CD14-positive monocyte (primary cell): ENCODE measurements at regions not wholly inside any gene's neighbourhood (a gene's known extent, or its start where the extent isn't known, plus 50 kb on each side); places are given as distances from the start of the nearest gene placed in this dataset.
"Not testable (repeated sequence)": the region's sequence is repeated elsewhere in the genome, so short reads cannot be mapped to it uniquely, and the experiment has no call there.

Experiments used
- DNase-seq, 3 donors: peaks; one replicate each; pipeline ENCODE4 v3.0.0-alpha.2; 2011 to 2022
- H2AFZ ChIP-seq: 2 replicates; pipeline ENCODE4 v1.6.0; 2012; ENCODE audit warnings: mild to moderate bottlenecking, low read depth, low read length, inconsistent platforms; ENCODE audit not compliant: insufficient read depth, poor library complexity, severe bottlenecking
- H3K27ac ChIP-seq, 2 donors: 1 replicate in 1 of 2; 2 replicates in 1 of 2; pipeline ENCODE4 v1.5.1; 2012 to 2013; ENCODE audit warnings: low read length in 2 of 2, control low read depth in 1 of 2, inconsistent platforms in 1 of 2, low read depth in 1 of 2, mild to moderate bottlenecking in 1 of 2
- H3K27me3 ChIP-seq, 2 donors: one replicate each; pipeline versions ENCODE4 v1.6.0 to v1.6.1; 2011 to 2013; ENCODE audit warnings: low read length in 2 of 2; ENCODE audit not compliant: control insufficient read depth in 2 of 2, insufficient read depth in 2 of 2
- H3K36me3 ChIP-seq, 2 donors: replicated peaks in 1 of 2; 1 replicate in 1 of 2; 2 replicates in 1 of 2; pipeline versions ENCODE4 v1.5.1 to v1.6.1; 2012 to 2013; ENCODE audit warnings: low read length in 2 of 2, control low read depth in 1 of 2, inconsistent platforms in 1 of 2, mild to moderate bottlenecking in 1 of 2; ENCODE audit not compliant: insufficient read depth in 2 of 2, control insufficient read depth in 1 of 2
- H3K4me1 ChIP-seq, 2 donors: 1 replicate in 1 of 2; 2 replicates in 1 of 2; pipeline versions ENCODE4 v1.5.1 to v1.6.1; 2012 to 2013; ENCODE audit warnings: low read length in 2 of 2, control low read depth in 1 of 2, inconsistent platforms in 1 of 2, mild to moderate bottlenecking in 1 of 2, moderate library complexity in 1 of 2; ENCODE audit not compliant: insufficient read depth in 2 of 2, control insufficient read depth in 1 of 2
- H3K4me2 ChIP-seq: replicated peaks from 2 replicates; pipeline ENCODE3; 2012; ENCODE audit warnings: low read length, moderate library complexity, mild to moderate bottlenecking; ENCODE audit not compliant: poor library complexity, severe bottlenecking; ENCODE audit errors: extremely low read depth
- H3K4me3 ChIP-seq, 3 experiments: fragments of 200-600 bp in 1 of 3; sonication (generic) in 1 of 3; replicated peaks in 1 of 3; 1 replicate in 2 of 3; 2 replicates in 1 of 3; pipeline ENCODE4 v1.5.1; 2011 to 2013; ENCODE audit warnings: low read length in 3 of 3, mild to moderate bottlenecking in 3 of 3, control low read depth in 2 of 3, low read depth in 2 of 3, inconsistent platforms in 1 of 3, moderate library complexity in 1 of 3
- H3K79me2 ChIP-seq: 2 replicates; pipeline ENCODE4 v1.6.0; 2012; ENCODE audit warnings: mild to moderate bottlenecking, control low read depth, inconsistent platforms, low read length, moderate library complexity; ENCODE audit not compliant: insufficient read depth
- H3K9ac ChIP-seq: 2 replicates; pipeline ENCODE4 v1.6.0; 2017; ENCODE audit warnings: low read length, mild to moderate bottlenecking; ENCODE audit not compliant: insufficient read depth, poor library complexity, severe bottlenecking
- H3K9me3 ChIP-seq, 2 donors: replicated peaks in 1 of 2; 1 replicate in 1 of 2; 2 replicates in 1 of 2; pipeline versions ENCODE4 v1.5.1 to v1.6.1; 2012 to 2013; ENCODE audit warnings: low read length in 2 of 2, control low read depth in 1 of 2; ENCODE audit not compliant: control insufficient read depth in 1 of 2, insufficient read depth in 1 of 2
- H4K20me1 ChIP-seq: 2 replicates; pipeline ENCODE4 v1.6.0; 2012; ENCODE audit warnings: mild to moderate bottlenecking, low read length, control low read depth, moderate library complexity; ENCODE audit not compliant: insufficient read depth
- H3K27ac Mint-ChIP-seq, 7 donors: one replicate each; pipeline ENCODE4 v1.8.0; 2020; ENCODE audit warnings: mild to moderate bottlenecking in 7 of 7, mixed read lengths in 7 of 7, moderate library complexity in 6 of 7, inconsistent platforms in 2 of 7
- H3K27me3 Mint-ChIP-seq, 3 donors: one replicate each; pipeline ENCODE4 v1.8.0; 2021 to 2022; ENCODE audit warnings: low read depth in 3 of 3, mild to moderate bottlenecking in 3 of 3, mixed read lengths in 3 of 3, moderate library complexity in 3 of 3, inconsistent platforms in 1 of 3
- H3K36me3 Mint-ChIP-seq, 2 donors: one replicate each; pipeline ENCODE4 v1.8.0; 2020; ENCODE audit warnings: mixed read lengths in 2 of 2, inconsistent platforms in 1 of 2, mild to moderate bottlenecking in 1 of 2
- H3K4me1 Mint-ChIP-seq: one replicate; pipeline ENCODE4 v1.8.0; 2020; ENCODE audit warnings: mild to moderate bottlenecking, mixed read lengths
- H3K4me3 Mint-ChIP-seq, 2 donors: one replicate each; pipeline ENCODE4 v1.8.0; 2020; ENCODE audit warnings: mild to moderate bottlenecking in 2 of 2, mixed read lengths in 2 of 2, moderate library complexity in 1 of 2
- H3K9me3 Mint-ChIP-seq, 7 donors: one replicate each; pipeline ENCODE4 v1.8.0; 2020 to 2022; ENCODE audit warnings: mixed read lengths in 7 of 7, mild to moderate bottlenecking in 6 of 7, moderate library complexity in 6 of 7, inconsistent platforms in 2 of 7
- WGBS: methylation state at CpG from one replicate; pipeline ENCODE4 v1.1.5; 2013; ENCODE audit warnings: missing lambda C conversion rate; ENCODE audit not compliant: insufficient coverage; 5-methylcytosine and 5-hydroxymethylcytosine counted together
- intact Hi-C, 2 donors: fragments of 100-400 bp; cut with micrococcal nuclease; formaldehyde crosslinking; loops; one replicate each; pipeline versions ENCODE4 v1.15.0 to v1.15.1; 2023
- TF ChIP-seq, protein P1 (sequence below): fragments of 200-600 bp; IDR thresholded peaks from one replicate; pipeline ENCODE4 v1.8.0; 2022; ENCODE audit warnings: antibody characterized with exemption, mild to moderate bottlenecking

DNA sequence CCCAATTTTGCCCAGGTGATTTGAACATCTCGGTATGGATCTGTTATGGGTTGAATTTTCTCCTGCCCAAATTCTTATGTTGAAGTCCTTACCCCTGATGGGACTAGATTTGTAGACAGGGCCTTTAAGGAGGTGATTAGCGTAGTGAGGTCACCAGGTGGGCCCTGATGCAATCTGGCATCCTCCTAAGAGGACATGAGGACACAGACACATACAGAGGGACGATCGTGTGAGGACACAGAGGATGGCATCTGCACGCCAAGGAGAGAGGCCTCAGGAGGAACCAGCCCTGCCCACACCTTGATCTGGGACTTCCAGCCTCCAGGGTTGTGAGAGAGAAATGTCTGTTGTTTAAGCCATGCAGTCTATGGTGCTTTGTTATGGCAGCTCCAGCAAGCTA is 79.8 kb upstream of the SAMD11 start:
- H3K36me3 ChIP-seq, intact Hi-C loops, H3K27ac ChIP-seq, H3K4me3 Mint-ChIP-seq, H2AFZ ChIP-seq, DNase-seq, H3K4me1 ChIP-seq, H4K20me1 ChIP-seq, H3K9me3 Mint-ChIP-seq, H3K4me2 ChIP-seq, H3K4me1 Mint-ChIP-seq, H3K4me3 ChIP-seq, H3K79me2 ChIP-seq, H3K9ac ChIP-seq, H3K27me3 ChIP-seq, H3K27me3 Mint-ChIP-seq, H3K9me3 ChIP-seq: not testable (repeated sequence)
- Mint-ChIP-seq H3K36me3 (peaks cover 10 to 11% of the 10 kb centered on the region in 2 donors), H3K27ac (peak overlapping the region in 1 of 7 donors; percentile 66)
- 76% methylated on average over 3 of the region's 5 CpGs for WGBS

DNA sequence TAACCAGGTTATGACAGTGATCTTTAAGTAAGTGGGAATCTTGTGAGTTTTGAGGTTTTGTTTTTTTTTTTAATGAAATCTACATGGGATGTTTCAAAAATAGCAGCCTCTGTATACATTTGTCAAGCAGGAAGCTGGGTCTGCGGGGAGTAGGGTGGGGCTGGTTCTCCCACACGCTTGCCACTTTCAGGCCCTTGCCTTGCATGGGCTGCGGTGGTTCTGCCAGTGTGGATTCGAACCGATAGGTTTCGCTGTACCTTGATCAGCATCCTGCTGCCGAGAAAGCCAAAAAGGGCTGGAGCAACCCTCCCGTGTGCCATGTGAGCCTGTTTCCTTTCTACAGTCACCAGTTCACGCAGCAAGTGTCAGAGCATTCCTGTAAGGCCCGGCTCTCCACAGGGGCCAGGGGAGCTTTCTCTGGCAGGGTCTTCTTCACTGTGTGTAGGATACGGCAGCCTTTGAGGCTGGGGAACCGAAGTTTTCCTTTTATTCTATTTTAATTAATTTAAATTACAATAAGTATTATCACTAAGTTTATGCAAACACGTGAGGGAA is 79.2 kb upstream of the SAMD11 start:
- Histone ChIP-seq H3K4me2 (no peak overlapping the region), H2AFZ (no peak overlapping the region), H3K79me2 (no peaks in the 10 kb centered on the region), H4K20me1 (no peaks in the 10 kb centered on the region), H3K27me3 (no peaks in the 10 kb centered on the region), H3K9me3 (no peaks in the 10 kb centered on the region), H3K27ac (no peak overlapping the region), H3K4me3 (no peak overlapping the region), H3K9ac (no peak overlapping the region), H3K36me3 (no peaks in the 10 kb centered on the region), H3K4me1 (no peaks in the 10 kb centered on the region)
- peaks cover 7% of the 10 kb centered on the region for H3K4me1 Mint-ChIP-seq
- H3K27ac Mint-ChIP-seq, result peak overlapping the region in 3 of 7 donors; percentile 41 to 66 (median 42)
- DNase-seq, result no peak
- TF ChIP-seq, protein P1, sequence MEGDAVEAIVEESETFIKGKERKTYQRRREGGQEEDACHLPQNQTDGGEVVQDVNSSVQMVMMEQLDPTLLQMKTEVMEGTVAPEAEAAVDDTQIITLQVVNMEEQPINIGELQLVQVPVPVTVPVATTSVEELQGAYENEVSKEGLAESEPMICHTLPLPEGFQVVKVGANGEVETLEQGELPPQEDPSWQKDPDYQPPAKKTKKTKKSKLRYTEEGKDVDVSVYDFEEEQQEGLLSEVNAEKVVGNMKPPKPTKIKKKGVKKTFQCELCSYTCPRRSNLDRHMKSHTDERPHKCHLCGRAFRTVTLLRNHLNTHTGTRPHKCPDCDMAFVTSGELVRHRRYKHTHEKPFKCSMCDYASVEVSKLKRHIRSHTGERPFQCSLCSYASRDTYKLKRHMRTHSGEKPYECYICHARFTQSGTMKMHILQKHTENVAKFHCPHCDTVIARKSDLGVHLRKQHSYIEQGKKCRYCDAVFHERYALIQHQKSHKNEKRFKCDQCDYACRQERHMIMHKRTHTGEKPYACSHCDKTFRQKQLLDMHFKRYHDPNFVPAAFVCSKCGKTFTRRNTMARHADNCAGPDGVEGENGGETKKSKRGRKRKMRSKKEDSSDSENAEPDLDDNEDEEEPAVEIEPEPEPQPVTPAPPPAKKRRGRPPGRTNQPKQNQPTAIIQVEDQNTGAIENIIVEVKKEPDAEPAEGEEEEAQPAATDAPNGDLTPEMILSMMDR, result no peak
- H3K36me3 Mint-ChIP-seq, result peaks cover 10 to 11% of the 10 kb centered on the region in 2 donors
- peaks cover 0 to 2% (median 0%) of the 10 kb centered on the region in 3 donors for H3K27me3 Mint-ChIP-seq
- H3K9me3 Mint-ChIP-seq, result no peaks in the 10 kb centered on the region
- intact Hi-C loops, result no loop called here
- 46% methylated on average over 8 of the region's 13 CpGs for WGBS
- no peak overlapping the region for H3K4me3 Mint-ChIP-seq

DNA sequence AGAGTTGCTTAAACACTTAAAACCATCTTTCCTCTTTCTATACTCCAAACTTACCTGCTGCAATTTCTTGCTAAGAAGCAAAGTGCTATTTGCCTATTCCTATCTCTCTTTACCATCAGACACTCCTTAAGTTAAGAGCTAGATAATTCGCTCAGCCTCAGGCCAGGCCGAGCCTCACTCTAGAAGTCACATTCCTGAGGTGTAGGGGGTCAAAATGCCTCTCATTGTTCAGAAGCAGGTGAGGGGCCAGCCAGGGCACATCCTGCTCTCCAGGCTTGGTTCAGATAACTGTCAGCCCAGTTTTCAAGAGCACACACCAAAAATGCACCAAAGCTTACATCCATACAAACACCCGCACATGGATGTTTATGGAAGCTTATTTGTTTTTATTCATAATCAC is 78.1 kb upstream of the SAMD11 start:
- H3K4me2 ChIP-seq, H3K4me1 Mint-ChIP-seq, H4K20me1 ChIP-seq, H2AFZ ChIP-seq, H3K79me2 ChIP-seq, H3K27ac Mint-ChIP-seq, DNase-seq, H3K4me3 ChIP-seq, H3K9me3 Mint-ChIP-seq, H3K27me3 ChIP-seq, H3K4me3 Mint-ChIP-seq, H3K27ac ChIP-seq, H3K9ac ChIP-seq, intact Hi-C loops, H3K4me1 ChIP-seq, H3K9me3 ChIP-seq, H3K27me3 Mint-ChIP-seq, H3K36me3 ChIP-seq: not testable (repeated sequence)
- no CpG with 5 or more reads among the region's 3 CpGs for WGBS
- H3K36me3 Mint-ChIP-seq, result peaks cover 10 to 15% of the 10 kb centered on the region in 2 donors

DNA sequence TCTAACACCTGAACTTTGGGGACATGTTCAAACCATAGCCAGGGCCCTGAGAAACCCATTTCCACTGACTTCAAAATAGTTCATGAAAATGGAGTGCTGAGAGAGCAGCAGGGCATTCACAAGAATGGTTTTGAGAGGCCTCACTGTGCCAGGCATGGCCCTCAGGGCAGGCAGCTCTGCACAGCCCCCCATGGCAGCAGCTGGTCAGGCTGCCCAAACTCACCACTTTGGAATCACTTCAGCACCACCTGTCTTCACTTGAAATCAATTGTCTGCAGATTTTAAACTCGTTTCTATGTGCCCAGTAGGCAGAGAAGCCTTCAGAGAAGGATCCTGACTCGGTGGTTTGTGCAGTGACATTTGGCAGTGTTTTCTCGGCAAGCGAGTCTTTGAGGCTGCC is 73.8 kb upstream of the SAMD11 start:
- not testable (repeated sequence) for H3K9ac ChIP-seq, H3K27me3 Mint-ChIP-seq

More for the DNA sequence above, 73.8 kb upstream of the SAMD11 start:
- H3K4me3 Mint-ChIP-seq, H3K27me3 ChIP-seq, H3K79me2 ChIP-seq, H3K9me3 Mint-ChIP-seq, H3K36me3 ChIP-seq, intact Hi-C loops, H2AFZ ChIP-seq, H3K4me1 ChIP-seq, H3K27ac Mint-ChIP-seq, DNase-seq, H3K4me1 Mint-ChIP-seq, H4K20me1 ChIP-seq, H3K4me2 ChIP-seq, H3K4me3 ChIP-seq, H3K9me3 ChIP-seq, H3K27ac ChIP-seq: not testable (repeated sequence)
- WGBS, result 87% methylated on average over 3 of the region's 4 CpGs
- H3K36me3 Mint-ChIP-seq, result peaks cover 9 to 19% of the 10 kb centered on the region in 2 donors
